ENCODE measurements at regions not wholly inside any gene's neighbourhood (a gene's known extent, or its start where the extent isn't known, plus 50 kb on each side); places are given as distances from the start of the nearest gene placed in this dataset.
"Not testable (repeated sequence)": the region's sequence is repeated elsewhere in the genome, so short reads cannot be mapped to it uniquely, and the experiment has no call there.

- TF ChIP-seq, protein P1, sequence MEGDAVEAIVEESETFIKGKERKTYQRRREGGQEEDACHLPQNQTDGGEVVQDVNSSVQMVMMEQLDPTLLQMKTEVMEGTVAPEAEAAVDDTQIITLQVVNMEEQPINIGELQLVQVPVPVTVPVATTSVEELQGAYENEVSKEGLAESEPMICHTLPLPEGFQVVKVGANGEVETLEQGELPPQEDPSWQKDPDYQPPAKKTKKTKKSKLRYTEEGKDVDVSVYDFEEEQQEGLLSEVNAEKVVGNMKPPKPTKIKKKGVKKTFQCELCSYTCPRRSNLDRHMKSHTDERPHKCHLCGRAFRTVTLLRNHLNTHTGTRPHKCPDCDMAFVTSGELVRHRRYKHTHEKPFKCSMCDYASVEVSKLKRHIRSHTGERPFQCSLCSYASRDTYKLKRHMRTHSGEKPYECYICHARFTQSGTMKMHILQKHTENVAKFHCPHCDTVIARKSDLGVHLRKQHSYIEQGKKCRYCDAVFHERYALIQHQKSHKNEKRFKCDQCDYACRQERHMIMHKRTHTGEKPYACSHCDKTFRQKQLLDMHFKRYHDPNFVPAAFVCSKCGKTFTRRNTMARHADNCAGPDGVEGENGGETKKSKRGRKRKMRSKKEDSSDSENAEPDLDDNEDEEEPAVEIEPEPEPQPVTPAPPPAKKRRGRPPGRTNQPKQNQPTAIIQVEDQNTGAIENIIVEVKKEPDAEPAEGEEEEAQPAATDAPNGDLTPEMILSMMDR (IDR thresholded peaks at IDR 0.05; ENCODE audit: control extremely low read depth, extremely low read depth, low read depth, missing control alignments) = no peak
- ChIA-PET POLR2A (no interaction called here), CTCF (no interaction called here)
- DNase-seq (ENCODE audit: extremely low spot score) = no peak
These were observed 151.8 kb downstream of the ANKRD30BL start for GRCh38 chr2:132009874-132010521.

GRCh38 chr2:132009177-132009873 is 152.4 kb downstream of the ANKRD30BL start:
- TF ChIP-seq, protein P1 (IDR thresholded peaks at IDR 0.05; ENCODE audit: control extremely low read depth, extremely low read depth, low read depth, missing control alignments) = no peak
- no peak for DNase-seq (ENCODE audit: extremely low spot score)
- ChIA-PET POLR2A (no interaction called here), CTCF (no interaction called here)

- CTCF ChIA-PET, POLR2A ChIA-PET: not testable (repeated sequence)
These were observed 171.0 kb downstream of the ANKRD30BL start for GRCh38 chr2:131990751-131991150.

DNA sequence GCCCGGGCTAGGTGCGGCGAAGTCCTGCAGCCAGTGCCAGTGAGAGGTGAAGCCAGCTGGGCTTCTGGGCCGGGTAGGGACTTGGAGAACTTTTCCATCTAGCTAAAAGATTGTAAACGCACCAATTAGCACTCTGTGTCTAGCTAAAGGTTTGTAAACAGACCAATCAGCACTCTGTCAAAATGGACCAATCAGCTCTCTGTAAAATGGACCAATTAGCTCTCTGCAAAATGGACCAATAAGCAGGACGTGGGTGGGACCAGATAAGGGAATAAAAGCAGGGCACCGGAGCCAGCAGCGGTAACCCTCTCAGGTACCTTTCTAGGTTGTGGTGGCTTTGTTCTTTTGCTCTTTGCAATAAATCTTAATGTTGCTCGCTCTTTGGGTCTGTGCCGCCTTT is 195.1 kb downstream of the ANKRD30BL start:
- DNase-seq (ENCODE audit: extremely low spot score); POLR2A ChIA-PET; CTCF ChIA-PET: not testable (repeated sequence)

More at GRCh38 chr2:131990751-131991150, 171.0 kb downstream of the ANKRD30BL start:
- DNase-seq (ENCODE audit: extremely low spot score) = not testable (repeated sequence)

DNA sequence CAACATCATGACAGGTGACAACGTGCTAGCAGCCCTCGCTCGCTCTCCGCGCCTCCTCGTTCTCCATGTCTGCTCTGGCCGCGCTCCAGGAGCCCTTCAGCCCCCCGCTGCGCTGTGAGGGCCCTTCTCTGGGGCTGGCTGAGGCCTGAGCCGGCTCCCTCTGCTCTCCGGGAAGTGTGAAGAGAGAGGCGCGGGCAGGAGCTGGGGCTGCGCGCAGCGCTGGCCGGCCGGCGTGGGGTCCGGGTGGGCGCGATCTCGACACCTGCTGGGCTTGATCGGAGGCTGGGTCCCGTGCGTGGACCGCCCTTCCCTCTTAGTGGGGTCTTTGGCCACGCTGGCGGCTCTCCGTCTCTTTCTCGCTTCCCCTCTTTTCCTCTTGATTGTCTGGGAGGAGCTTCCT is 195.5 kb downstream of the ANKRD30BL start:
- ChIA-PET CTCF (no interaction called here), POLR2A (no interaction called here)
- TF ChIP-seq, protein P1 (IDR thresholded peaks at IDR 0.05; ENCODE audit: control extremely low read depth, extremely low read depth, low read depth, missing control alignments) = no peak
- no peak for DNase-seq (ENCODE audit: extremely low spot score)

GRCh38 chr2:131958019-131958609 is 203.6 kb downstream of the ANKRD30BL start:
- POLR2A ChIA-PET; CTCF ChIA-PET; DNase-seq (ENCODE audit: extremely low spot score): not testable (repeated sequence)

GRCh38 chr2:131948641-131949040 is 213.1 kb downstream of the ANKRD30BL start:
- DNase-seq (ENCODE audit: extremely low spot score); CTCF ChIA-PET; POLR2A ChIA-PET: not testable (repeated sequence)

DNA sequence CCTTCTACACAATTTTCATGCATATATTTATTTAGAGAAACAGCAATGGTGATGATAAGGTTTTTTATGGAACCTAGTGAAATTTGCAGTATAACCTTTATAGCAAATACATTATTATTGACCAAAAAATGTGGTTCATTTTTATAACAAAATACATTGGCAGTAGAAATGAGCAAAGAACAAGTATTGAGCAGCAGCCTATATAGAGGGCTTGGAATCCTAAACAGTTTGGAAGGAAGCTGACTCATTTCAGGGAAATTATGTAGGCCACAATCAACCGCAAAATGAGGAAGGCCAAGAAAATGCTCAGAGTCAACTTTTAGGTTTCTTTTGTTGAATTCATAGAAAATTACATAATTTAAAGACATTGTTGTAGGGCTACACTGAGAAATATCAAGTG is 238.5 kb downstream of the ANKRD30BL start:
- DNase-seq (ENCODE audit: extremely low spot score); CTCF ChIA-PET; POLR2A ChIA-PET: not testable (repeated sequence)

GRCh38 chr2:131922854-131923253 is 238.9 kb downstream of the ANKRD30BL start:
- POLR2A ChIA-PET; DNase-seq (ENCODE audit: extremely low spot score); CTCF ChIA-PET: not testable (repeated sequence)

All from GM10248 (cell line).